Activated T-helper 17 cell treated with anti-CD3 and anti-CD28 coated beads, Interleukin-2, amount 50 U/mL, for 72 hours (primary cell): ENCODE measurements at regions not wholly inside any gene's neighbourhood (a gene's known extent, or its start where the extent isn't known, plus 50 kb on each side); places are given as distances from the start of the nearest gene placed in this dataset.
A peak's percentile ranks its signal among the peaks of the same experiment; 100 is the strongest.
"Not testable (repeated sequence)": the region's sequence is repeated elsewhere in the genome, so short reads cannot be mapped to it uniquely, and the experiment has no call there.

Source experiments
- ATAC-seq: fragments of 150-1000 bp; cut with Tn5 transposase; replicated peaks from 2 replicates; pipeline ENCODE4 v1.10.0; 2021; ENCODE audit warnings: mild to moderate bottlenecking, moderate library complexity
- H3K27ac Mint-ChIP-seq: one replicate; pipeline ENCODE4 v1.8.0; 2022; ENCODE audit warnings: mixed read lengths
- H3K27me3 Mint-ChIP-seq: one replicate; pipeline ENCODE4 v1.8.0; 2022; ENCODE audit warnings: mixed read lengths
- H3K36me3 Mint-ChIP-seq: one replicate; pipeline ENCODE4 v1.8.0; 2022; ENCODE audit warnings: low read depth, mild to moderate bottlenecking, mixed read lengths
- H3K4me1 Mint-ChIP-seq: one replicate; pipeline ENCODE4 v1.8.0; 2022; ENCODE audit warnings: mixed read lengths
- H3K4me3 Mint-ChIP-seq: one replicate; pipeline ENCODE4 v1.8.0; 2022; ENCODE audit warnings: mild to moderate bottlenecking, mixed read lengths
- H3K9me3 Mint-ChIP-seq: one replicate; pipeline ENCODE4 v1.8.0; 2022; ENCODE audit warnings: mixed read lengths

DNA sequence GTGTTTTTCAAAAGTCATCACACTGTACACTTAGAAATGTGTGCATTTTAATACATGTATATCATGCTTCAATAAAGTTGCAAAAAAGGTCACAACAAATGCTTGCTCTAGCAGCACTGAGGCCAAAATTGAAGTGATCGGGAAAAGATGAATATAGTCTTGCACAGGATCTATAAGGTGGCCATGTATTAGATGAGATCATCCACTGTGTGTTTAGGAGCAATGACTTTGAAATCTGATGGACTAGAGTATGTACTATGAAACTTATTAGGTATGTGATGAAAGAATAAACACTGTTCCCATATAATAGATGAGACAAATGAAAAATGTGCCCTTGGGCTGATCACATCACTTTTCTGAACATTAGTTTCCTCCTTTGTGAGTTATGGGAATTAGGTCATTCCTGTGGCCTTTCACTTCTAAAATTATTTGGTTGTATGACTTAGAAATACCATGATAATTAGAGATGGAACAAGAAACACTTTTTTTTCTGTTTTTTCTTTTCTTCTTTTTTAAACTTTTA, 984.6 kb downstream of the ADGRL2 start:
- Mint-ChIP-seq H3K4me3 (no peak overlapping the region), H3K9me3 (peaks cover under 1% of the 10 kb centered on the region), H3K27me3 (no peaks in the 10 kb centered on the region), H3K4me1 (no peaks in the 10 kb centered on the region), H3K36me3 (no peaks in the 10 kb centered on the region), H3K27ac (no peak overlapping the region)
- no peak for ATAC-seq

DNA sequence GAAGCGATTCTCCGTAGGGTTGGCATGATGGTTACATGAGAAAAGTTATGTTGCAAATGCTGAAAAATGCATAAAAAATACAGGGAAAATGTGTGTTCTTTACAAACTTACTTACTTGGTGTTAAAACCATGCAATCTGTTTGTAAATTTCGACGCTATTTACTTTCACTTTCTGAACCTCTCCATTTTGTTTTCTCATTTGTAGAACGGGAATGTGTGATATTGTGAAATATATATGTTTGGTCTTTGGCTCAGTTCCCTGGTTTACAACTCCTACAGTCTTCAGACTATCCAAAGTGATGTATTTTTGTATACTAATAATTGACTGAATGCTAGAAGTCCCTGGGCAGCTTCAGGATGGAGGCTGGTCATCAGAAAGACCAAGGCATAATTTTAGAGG, 982.3 kb downstream of the ADGRL2 start:
- Mint-ChIP-seq H3K27me3 (no peaks in the 10 kb centered on the region), H3K27ac (no peak overlapping the region), H3K36me3 (no peaks in the 10 kb centered on the region), H3K4me1 (no peaks in the 10 kb centered on the region), H3K9me3 (no peaks in the 10 kb centered on the region), H3K4me3 (no peak overlapping the region)
- ATAC-seq, result no peak

DNA sequence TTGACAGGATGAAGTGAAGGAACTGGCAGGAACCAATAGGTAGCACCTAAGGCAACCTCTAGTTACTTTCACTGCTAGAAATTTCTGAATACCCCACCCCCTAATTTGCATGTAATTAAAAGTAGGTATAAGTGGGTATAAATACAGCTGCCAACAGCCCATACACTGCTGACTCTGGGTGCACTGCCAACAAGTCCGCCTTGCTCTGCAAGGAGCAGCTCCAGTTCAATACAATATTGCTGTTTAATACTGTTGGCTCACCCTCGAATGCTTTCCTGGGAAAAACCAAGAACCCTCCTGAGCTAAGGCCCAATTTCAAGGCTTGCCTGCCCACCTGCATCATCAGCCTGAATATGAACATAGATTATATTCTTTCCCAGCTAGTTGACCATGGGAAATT, 981.9 kb downstream of the ADGRL2 start:
- Mint-ChIP-seq H3K9me3 (no peaks in the 10 kb centered on the region), H3K4me3 (no peak overlapping the region)
- no peak for ATAC-seq

DNA sequence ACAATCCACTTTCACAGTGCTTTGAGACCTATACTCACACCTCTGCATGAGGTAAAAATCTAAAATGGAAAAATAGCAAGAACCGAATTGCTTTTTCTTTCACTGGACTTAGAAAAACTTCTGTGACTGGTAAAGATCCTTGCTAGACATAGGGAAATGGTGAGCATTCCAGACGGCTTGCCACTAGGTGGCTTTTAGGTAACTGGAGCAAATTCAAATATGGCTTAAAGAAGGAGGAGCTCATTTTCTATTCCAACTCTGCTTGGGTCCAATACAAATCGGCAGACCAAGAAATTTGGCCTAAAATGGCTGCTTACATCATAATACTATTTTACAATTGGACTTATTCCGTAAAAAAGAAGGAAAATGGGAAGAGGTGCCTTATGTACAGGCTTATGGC, 977.9 kb downstream of the ADGRL2 start:
- H3K27me3 Mint-ChIP-seq, result no peaks in the 10 kb centered on the region
- peak overlapping the region; percentile 45 for H3K4me3 Mint-ChIP-seq
- H3K36me3 Mint-ChIP-seq, result no peaks in the 10 kb centered on the region
- H3K9me3 Mint-ChIP-seq, result peaks cover 4% of the 10 kb centered on the region
- H3K27ac Mint-ChIP-seq, result no peak overlapping the region
- H3K4me1 Mint-ChIP-seq, result peaks cover 3% of the 10 kb centered on the region
- no peak for ATAC-seq

More for the DNA sequence above, 981.9 kb downstream of the ADGRL2 start:
- Mint-ChIP-seq H3K27ac (no peak overlapping the region), H3K36me3 (no peaks in the 10 kb centered on the region), H3K4me1 (no peaks in the 10 kb centered on the region), H3K27me3 (no peaks in the 10 kb centered on the region)

DNA sequence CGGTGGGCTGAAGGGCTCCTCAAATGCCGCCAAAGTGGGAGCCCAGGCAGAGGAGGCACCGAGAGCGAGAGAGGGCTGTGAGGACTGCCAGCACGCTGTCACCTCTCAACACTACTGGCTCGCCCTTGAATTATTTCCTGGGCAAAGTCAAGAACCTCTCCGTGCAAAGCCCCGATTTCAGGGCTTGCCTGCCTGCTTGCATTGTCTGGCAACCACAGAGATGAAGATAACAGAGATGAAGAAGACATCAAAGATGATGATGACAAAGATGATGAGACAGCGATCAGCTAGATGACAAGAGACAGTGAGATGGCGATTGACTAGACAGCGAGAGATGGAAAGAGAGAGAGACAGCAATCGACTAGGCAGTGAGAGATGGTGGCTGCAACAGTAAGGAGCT, 976.5 kb downstream of the ADGRL2 start:
- Mint-ChIP-seq H3K4me3 (peak overlapping the region; percentile 45), H3K4me1 (peaks cover 3% of the 10 kb centered on the region), H3K36me3 (no peaks in the 10 kb centered on the region), H3K9me3 (peaks cover 4% of the 10 kb centered on the region), H3K27me3 (no peaks in the 10 kb centered on the region), H3K27ac (no peak overlapping the region)
- peak; percentile 16 for ATAC-seq

DNA sequence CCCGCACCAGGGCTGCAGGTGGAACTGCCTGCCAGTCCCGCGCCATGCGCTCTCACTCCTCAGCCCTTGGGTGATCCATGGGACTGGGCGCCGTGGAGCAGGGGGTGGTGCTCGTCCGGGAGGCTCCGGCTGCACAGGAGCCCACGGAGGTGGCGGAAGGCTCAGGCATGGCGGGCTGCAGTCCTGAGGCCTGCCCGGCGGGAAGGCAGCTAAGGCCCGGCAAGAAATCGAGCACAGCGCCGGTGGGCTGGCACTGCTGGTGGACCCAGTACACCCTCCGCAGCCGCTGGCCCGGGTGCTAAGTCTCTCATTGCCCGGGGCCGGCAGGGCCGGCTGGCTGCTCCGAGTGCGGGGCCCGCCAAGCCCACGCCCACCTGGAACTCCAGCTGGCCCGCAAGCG, 976.0 kb downstream of the ADGRL2 start:
- H3K27ac Mint-ChIP-seq, ATAC-seq, H3K4me3 Mint-ChIP-seq, H3K9me3 Mint-ChIP-seq, H3K36me3 Mint-ChIP-seq, H3K27me3 Mint-ChIP-seq, H3K4me1 Mint-ChIP-seq: not testable (repeated sequence)

DNA sequence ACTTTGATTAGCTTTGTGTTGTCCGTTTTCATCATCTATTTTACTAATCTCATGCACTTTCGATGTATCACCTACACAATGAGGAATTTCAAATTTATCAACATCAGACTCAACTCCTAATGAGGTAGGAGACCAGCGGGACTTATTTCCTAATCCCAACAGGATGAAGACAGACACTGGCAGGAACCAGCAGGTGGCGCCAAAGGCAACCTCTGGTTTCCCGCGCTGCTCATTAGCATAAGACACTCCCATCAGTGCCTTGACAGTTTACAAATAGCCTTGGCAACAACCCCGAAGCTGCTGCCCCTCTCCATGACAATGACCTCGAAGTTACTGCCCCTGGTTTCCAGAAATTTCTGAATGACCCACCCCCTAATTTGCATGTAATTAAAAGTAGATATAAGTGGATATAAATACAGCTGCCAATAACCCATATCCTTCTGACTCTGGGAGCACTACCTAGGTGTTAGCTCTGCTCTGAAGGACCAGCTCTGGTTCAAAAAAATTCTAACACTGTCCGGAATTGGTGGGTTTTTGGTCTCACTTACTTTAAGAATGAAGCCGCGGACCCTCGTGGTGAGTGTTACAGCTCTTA, 974.8 kb downstream of the ADGRL2 start:
- H3K27ac Mint-ChIP-seq, result no peak overlapping the region
- no peak overlapping the region for H3K4me3 Mint-ChIP-seq
- H3K36me3 Mint-ChIP-seq, result no peaks in the 10 kb centered on the region
- peaks cover 3% of the 10 kb centered on the region for H3K4me1 Mint-ChIP-seq
- H3K9me3 Mint-ChIP-seq, result peaks cover 4% of the 10 kb centered on the region
- H3K27me3 Mint-ChIP-seq, result no peaks in the 10 kb centered on the region
- peak; percentile 49 for ATAC-seq

DNA sequence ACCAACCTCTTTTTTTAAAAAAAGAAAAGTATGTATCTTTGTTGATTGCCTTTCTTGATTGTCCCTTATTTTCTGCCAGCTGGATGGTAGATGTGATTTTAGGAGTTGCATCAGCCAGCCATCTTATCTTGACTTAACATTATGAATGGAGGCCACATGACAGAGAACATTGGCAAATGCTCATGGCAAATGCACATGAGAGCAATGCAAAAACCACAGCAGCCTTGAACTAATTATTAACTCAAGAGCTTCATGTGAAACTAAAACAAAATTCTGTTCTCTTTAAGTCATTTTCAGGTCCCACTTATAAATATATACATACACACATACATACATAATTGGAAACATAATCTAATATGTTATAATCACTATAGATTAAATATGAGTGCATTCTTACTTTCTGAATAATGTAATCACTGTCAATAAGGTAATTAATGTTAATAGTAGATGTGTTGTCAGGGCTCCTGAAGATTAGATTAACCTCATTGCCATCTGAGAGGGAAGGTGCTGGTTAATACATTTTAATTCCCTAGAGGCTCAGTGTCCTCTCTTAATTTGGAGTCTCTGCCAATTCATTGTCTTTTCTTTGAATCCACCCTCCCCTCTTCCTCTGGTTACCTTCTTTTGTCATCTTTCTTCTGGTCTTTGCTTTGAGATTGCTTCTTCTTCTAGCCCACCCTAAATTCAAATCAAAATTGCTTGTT, 962.2 kb downstream of the ADGRL2 start:
- no peaks in the 10 kb centered on the region for H3K4me1 Mint-ChIP-seq
- no peaks in the 10 kb centered on the region for H3K9me3 Mint-ChIP-seq
- no peak overlapping the region for H3K4me3 Mint-ChIP-seq
- no peaks in the 10 kb centered on the region for H3K27me3 Mint-ChIP-seq
- no peak overlapping the region for H3K27ac Mint-ChIP-seq
- ATAC-seq, result no peak
- H3K36me3 Mint-ChIP-seq, result no peaks in the 10 kb centered on the region

DNA sequence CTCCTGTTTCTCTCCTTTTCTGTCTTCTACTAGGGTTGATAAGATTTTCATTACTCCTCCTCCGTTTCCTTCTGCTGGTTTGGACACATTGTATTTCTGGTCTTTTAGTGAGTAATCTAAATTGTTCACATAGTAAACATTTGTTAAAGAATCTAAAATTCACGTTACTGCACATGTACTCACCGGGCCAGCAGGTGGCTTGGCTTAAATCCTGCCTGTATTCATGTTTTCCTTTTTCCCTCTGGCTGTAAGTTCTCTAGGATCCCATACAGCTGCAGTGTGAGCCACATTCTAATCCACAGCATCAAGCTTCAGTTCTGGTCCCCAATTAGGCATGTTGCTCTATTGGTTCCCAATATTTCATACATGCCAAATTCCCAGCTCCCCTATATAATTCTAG, 958.3 kb downstream of the ADGRL2 start:
- Mint-ChIP-seq H3K9me3 (no peaks in the 10 kb centered on the region), H3K27me3 (no peaks in the 10 kb centered on the region), H3K27ac (no peak overlapping the region), H3K4me1 (no peaks in the 10 kb centered on the region), H3K36me3 (no peaks in the 10 kb centered on the region), H3K4me3 (no peak overlapping the region)
- ATAC-seq, result no peak

DNA sequence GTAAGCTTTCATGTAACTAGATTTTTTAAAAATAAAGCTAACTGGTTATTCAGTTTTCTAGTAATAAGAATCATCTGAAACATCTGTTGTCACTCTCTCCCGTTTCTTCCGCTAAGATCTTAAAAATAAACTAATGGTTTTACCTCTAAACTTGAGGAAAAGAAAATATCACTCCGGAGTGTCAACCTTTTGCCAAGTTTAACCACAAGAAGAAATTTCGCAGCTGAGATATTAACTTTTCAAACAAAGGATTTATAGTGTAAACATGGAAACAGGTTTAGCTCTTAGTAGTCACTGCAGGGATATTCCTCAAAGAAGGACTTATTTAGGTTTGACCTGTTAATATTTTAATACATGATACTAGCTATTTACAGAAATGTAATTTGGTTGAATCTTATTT, 954.9 kb downstream of the ADGRL2 start:
- no peak for ATAC-seq

DNA sequence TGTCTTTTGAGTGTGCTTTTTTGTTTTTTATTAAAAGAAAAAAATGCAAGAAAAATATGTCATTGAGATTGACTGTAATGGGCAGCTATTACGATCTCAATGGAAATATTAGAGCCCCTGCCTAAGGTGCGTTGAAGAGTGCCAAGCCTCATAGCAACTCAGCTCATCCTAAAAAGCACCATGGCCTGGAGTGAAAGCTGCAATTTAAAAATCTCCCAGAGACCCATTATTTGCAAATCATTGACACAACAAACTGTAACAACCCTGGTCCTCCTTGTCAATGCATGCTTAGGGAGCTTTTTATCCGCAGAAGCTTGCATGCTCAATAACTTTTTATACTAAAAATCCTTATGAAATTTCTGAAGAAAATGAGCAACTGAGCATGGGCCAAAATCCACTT, 954.5 kb downstream of the ADGRL2 start:
- ATAC-seq, result no peak
- no peaks in the 10 kb centered on the region for H3K36me3 Mint-ChIP-seq
- H3K4me1 Mint-ChIP-seq, result no peaks in the 10 kb centered on the region
- no peak overlapping the region for H3K4me3 Mint-ChIP-seq
- no peak overlapping the region for H3K27ac Mint-ChIP-seq
- no peaks in the 10 kb centered on the region for H3K27me3 Mint-ChIP-seq
- no peaks in the 10 kb centered on the region for H3K9me3 Mint-ChIP-seq

More for the DNA sequence above, 954.9 kb downstream of the ADGRL2 start:
- Mint-ChIP-seq H3K36me3 (no peaks in the 10 kb centered on the region), H3K9me3 (no peaks in the 10 kb centered on the region), H3K4me3 (no peak overlapping the region), H3K27me3 (no peaks in the 10 kb centered on the region), H3K27ac (no peak overlapping the region), H3K4me1 (no peaks in the 10 kb centered on the region)

DNA sequence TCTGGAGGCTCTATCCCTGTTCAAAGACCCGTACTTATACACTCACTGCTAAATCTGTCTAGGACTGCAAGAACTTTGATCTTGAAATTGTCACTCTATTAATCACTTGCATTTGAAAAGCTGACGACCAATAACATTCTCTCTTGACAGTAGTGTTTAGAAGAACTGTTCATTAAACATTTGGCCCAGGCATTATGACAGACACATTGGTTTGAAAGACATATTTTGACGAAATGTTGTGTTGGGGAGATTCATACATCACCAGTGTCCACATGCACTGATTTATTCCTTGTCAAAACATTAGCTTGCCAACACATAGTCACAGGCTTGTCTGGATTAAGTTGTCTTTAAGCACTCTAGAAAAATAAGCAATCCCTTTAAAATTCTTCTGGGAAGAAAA, 951.3 kb downstream of the ADGRL2 start:
- no peaks in the 10 kb centered on the region for H3K27me3 Mint-ChIP-seq
- H3K4me3 Mint-ChIP-seq, result no peak overlapping the region
- no peaks in the 10 kb centered on the region for H3K9me3 Mint-ChIP-seq
- no peak for ATAC-seq
- no peak overlapping the region for H3K27ac Mint-ChIP-seq
- no peaks in the 10 kb centered on the region for H3K36me3 Mint-ChIP-seq
- no peaks in the 10 kb centered on the region for H3K4me1 Mint-ChIP-seq

DNA sequence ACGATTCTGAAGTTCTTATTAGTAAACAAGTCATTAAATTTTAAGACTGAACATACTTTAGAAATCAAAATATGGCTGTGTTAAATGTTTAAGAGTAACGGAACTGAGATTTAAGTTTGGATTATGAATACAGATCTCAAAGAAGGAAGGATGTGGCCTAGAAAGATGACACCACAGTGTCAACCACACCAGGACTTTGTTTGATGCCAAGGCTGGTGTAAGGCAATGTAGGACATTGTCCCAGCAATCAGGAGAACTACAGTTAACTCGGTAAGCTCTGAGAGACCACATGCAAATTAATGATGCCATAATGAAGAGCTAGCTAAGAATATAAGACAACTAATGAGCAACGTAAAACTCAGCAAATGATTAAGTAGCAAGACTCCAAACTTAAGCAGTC, 932.9 kb downstream of the ADGRL2 start:
- H3K27me3 Mint-ChIP-seq, result no peaks in the 10 kb centered on the region
- peaks cover 12% of the 10 kb centered on the region for H3K9me3 Mint-ChIP-seq
- no peak for ATAC-seq
- no peak overlapping the region for H3K4me3 Mint-ChIP-seq
- H3K27ac Mint-ChIP-seq, result no peak overlapping the region
- no peaks in the 10 kb centered on the region for H3K4me1 Mint-ChIP-seq
- H3K36me3 Mint-ChIP-seq, result no peaks in the 10 kb centered on the region

DNA sequence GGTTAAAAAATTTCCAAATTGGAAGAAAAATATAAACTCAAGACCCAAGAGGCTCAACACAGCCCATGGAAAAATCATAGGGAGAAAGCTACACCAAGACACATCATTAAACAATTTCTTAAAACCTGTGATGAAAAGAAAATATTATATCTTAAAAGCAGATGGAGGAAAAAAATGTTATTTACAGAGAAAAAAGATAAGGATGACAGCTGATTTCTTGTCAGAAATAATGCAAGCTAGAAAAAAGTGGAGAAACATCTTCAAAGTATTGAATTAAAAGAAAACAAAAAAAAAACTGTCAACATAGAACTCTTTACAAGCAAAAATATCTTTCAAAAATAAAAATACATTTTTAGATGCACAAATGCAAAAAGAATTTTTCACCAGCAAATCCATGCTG, 930.5 kb downstream of the ADGRL2 start:
- H3K9me3 Mint-ChIP-seq, result peaks cover 12% of the 10 kb centered on the region
- no peaks in the 10 kb centered on the region for H3K36me3 Mint-ChIP-seq

DNA sequence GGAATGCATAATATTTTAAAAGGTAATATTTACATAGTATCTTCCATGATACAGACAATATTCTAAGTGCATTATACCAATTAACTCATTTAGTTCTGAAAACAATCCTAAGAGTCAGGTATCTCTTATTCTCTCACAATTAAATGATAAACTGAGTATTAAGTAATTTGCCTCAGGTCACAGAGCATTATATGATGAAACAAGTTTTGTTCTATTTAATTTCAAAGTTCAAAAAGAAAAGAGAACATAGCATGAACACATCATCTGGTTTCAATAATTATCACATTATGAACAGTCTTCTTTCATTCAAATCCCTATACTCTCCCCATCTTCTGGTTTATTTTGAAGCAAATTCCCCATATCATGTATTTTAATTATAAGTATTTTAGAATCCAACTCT, 927.5 kb downstream of the ADGRL2 start:
- Mint-ChIP-seq H3K4me3 (no peak overlapping the region), H3K27me3 (no peaks in the 10 kb centered on the region), H3K9me3 (peaks cover 12% of the 10 kb centered on the region), H3K36me3 (no peaks in the 10 kb centered on the region), H3K4me1 (no peaks in the 10 kb centered on the region), H3K27ac (no peak overlapping the region)
- ATAC-seq, result no peak

More for the DNA sequence above, 930.5 kb downstream of the ADGRL2 start:
- no peak overlapping the region for H3K4me3 Mint-ChIP-seq
- no peak overlapping the region for H3K27ac Mint-ChIP-seq
- no peaks in the 10 kb centered on the region for H3K27me3 Mint-ChIP-seq
- no peaks in the 10 kb centered on the region for H3K4me1 Mint-ChIP-seq
- no peak for ATAC-seq
